Stimulated activated CD4-positive, alpha-beta T cell treated with anti-CD3 and anti-CD28 coated beads, Interleukin-1b, Interleukin-23, amount 100 ng/mL, for 1 hour (primary cell): ENCODE measurements at regions not wholly inside any gene's neighbourhood (a gene's known extent, or its start where the extent isn't known, plus 50 kb on each side); places are given as distances from the start of the nearest gene placed in this dataset.
"Not testable (repeated sequence)": the region's sequence is repeated elsewhere in the genome, so short reads cannot be mapped to it uniquely, and the experiment has no call there.

Experiments used
- DNase-seq, 2 donors: peaks; one replicate each; pipeline ENCODE4 v3.0.0-alpha.2; 2020; ENCODE audit warnings: low read depth in 2 of 2

DNA sequence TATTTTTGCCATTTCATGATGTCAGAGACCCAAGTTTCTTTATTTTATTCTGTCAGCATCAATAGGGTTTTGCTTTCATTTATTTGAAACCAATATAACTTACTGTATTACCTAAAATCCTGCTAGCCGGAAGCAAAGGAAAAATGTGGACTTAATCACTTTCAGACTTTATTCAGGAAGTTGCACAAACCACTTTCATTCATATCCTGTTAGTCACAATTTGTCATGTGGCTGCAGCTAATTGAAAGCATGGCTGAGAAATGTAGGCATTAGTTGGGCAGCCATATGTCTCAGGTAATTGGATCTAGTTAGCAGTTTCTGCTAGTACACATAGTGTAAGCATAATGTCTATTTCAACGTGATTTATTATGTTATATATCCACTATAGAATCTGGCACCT, 462.3 kb upstream of the SGO1 start:
- DNase-seq, result no peak

DNA sequence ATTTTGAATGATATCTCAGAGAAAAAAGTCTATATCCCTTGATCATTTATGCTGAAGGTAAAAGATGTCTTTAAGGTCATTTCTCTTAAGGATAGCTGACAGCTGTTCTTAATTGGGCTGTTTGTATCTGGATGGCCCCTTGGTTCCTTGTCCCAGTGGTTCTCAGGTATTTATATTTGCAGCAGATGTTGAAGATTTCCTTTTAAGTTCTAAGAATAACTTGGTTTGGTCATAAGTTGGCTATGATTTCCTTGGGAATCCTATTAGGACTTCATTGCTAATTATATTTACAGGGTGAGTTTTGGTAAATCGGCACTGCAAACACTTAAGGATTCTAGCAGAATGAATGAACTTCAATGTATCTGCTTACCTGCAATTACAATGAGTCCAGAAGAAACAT, 460.4 kb upstream of the SGO1 start:
- no peak for DNase-seq

DNA sequence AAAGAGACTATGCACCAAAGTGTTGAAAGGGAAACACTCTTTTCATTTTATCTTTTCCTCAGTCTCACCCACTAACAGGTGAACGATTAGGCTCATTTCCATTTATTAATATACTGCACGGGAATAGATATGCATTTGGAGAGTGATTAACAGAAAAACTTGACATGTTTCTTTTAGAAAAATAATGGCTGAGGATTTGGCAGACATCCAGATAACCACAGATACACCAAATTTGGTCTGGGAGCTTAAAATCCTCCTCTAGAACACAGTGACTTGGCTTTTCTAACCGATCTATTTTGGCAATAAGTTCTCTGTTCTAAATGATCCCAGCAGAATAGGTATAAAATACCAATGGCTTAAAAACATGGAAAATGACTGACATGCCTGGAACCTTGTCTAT, 459.3 kb upstream of the SGO1 start:
- DNase-seq, result no peak

DNA sequence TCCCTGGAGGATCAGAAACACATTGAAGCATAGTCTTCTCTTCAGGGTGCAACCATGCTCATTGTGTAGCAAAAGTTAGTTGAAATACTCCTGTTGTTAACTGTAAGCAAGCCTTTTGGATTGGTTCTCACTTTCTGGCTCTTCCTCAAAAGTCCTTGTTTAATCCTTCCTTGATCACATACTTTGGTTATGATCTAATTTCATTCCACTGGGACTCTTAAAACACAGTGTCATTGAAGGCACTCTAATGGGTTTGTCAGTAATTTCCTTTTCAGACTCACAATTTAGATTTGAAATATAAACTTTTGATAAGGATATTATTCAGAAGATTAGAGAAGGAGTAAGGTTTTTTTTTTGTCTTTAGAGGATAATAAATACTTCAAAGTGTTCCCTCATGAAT, 451.7 kb upstream of the SGO1 start:
- DNase-seq, result no peak

DNA sequence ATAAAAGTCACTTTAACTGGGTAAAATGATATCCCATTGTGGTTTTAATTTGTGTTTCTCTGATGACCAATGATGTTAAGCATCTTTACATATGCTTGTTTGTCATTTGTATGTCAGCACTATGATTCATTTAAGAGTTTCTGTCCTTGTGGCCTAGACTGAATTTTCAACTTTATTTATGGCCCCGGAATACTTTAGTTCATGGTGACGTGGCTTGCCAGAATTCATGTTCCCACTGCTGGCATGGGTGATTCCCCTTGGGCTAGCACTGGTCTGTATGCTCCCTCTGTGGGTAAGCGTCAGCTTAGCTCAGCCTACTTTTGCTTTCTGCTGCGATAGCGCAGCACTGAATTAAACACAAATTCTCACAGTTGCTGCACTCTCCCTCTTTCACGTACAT, 436.3 kb upstream of the SGO1 start:
- DNase-seq, result no peak

DNA sequence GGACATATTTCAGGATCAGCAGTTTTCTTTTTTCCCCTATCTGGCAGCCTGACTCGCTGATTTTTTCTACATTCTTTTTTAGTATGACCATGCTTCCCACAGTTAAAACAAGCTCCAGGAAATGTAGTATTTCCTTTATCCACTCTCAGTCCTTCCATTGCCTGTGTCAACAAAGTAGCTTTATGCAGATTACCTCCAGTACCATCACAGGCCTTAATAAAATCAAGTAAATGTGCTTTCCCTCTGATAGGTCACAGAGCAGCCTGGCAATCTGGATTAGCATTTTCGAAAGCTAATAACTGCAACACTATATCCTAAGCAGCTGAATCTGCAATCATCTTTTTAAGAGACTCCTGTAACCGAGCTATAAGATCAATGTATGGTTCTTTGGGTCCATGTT, 432.6 kb upstream of the SGO1 start:
- not testable (repeated sequence) for DNase-seq

DNA sequence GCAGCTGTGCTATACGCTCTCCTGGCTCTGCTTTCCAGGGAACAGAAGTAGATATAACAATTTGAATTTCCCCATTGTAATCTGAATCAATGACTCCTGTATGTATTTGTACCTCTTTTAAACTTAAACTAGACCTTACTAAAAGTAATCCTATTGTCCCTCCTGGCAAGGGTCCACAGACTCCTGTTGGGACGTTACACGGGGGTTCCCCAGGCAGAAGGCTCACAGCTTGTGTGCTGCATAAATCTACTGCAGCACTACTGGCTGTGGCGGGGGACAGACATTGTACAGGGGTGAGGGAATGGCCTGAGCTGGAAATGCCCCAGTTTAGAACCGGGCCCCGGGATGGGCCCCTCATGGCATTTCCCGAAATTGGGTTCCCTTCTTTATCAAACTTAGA, 432.2 kb upstream of the SGO1 start:
- DNase-seq, result not testable (repeated sequence)

DNA sequence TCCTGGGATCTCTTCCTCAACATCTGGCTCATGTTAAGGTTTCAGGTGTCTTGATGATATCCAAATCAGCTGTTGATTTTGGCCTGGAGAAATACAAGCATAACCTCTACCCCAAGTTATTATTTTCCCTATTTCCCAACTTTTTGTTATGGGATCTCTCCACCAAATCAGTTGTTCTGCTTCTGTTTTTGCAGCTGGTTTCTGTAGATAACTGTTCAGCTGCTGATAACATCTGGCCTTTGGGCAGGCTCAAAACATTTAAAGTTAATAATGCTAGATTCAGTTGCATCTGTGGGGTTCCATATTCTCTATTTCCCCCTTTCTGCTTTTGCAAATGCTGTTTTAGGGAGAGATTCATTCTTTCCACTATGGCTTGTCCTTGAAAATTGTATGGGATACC, 430.0 kb upstream of the SGO1 start:
- not testable (repeated sequence) for DNase-seq

DNA sequence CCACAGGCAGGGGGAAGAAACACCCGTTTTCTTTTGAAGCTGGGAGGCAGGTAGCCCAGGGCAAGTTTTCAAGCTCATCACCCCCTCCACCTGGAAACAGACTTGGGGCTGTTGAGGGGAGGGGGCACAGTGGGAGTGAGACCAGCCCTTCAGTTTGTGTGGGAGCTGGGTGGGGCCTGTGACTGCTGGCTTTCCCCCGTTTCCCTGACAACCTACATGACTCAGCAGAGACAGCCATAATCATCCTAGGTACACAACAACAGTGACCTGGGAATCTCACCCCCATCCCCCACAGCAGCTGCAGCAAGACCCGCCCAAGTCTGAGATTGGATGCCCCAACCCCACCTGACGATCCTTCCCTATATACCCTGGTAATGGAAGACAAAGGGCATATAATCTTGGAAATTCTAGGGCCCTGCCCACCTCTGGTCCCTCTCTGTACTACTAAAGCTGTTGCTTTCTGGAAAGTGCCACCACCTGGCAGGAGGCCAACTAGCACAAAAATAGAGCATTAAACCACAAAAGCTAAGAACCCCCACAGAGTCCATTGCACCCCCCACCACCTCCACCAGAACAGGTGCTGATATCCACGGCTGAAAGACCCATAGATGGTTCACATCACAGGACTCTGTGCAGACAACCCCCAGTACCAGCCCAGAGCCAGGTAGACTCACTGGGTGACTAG, 422.2 kb upstream of the SGO1 start:
- no peak for DNase-seq

DNA sequence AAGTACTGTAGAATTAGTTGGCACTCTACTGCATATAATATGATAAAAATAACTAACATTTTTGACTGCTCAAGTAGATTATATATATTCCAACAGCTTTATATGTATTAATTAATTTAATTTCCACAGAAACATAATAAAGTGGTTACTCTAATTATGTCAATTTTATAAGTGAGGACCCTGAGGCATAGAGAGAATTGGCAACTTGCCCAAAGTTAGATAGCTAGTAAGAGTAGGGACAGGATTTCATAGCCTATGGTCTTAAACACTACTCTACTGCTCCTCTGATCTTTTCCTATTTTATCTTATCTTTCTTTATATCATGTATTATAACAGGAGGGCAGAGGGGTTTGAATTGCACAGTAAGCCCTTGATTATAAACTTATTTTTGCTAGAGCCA, 418.7 kb upstream of the SGO1 start:
- DNase-seq, result no peak

DNA sequence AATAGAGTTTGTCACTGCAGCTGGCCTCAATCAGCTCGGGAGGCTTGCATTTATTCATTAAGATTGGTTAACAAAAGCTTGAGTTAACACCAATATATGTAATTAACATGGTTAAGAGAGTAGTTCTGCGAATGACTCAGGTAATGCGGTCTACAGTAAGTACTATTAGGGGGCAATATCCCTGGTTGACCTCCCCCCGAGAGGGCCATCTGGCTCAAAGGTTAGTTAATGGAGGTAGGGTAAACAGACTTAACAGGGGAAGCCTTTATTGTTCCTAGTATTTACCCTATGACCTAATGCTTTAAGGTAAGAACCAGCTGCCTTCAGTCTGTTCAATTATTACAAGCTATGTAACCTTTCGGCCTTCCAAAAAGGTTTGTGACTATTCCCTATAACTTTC, 403.3 kb upstream of the SGO1 start:
- DNase-seq, result no peak

DNA sequence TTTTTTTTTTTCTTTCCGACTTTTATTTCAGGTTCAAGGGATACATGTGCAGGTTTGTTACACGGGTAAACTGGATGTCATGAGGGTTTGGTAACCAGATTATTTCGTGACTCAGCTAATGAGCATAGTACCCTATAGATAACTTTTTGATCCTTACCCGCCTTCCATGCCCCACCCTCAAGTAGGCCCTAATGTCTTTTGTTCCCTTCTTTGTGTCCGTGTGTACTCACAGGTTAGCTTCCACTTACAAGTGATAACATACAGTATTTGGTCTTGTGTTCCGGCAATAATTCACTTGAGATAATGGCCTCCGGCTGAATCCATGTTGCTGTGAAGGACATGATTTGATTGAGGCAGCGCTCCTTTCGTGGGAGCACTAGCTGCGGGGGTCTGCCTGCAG, 402.8 kb upstream of the SGO1 start:
- no peak for DNase-seq

DNA sequence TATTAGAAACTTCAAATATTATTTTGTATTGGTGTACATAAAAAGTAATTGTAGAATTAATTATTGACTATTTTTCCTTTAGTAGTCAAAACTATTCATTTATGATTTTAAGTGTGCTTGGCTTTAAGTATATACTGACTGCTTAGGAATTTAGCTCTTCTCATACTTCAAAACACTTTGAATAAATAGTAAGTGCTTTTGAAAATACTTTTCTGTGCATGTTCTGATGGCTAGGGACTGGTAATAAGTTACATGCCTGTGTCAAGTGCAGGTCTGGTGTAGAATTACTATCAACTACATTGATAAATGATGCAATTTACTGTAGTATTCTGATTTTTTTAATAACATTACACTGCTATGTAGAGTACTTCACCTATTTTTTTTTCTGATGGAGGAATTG, 397.6 kb upstream of the SGO1 start:
- no peak for DNase-seq

DNA sequence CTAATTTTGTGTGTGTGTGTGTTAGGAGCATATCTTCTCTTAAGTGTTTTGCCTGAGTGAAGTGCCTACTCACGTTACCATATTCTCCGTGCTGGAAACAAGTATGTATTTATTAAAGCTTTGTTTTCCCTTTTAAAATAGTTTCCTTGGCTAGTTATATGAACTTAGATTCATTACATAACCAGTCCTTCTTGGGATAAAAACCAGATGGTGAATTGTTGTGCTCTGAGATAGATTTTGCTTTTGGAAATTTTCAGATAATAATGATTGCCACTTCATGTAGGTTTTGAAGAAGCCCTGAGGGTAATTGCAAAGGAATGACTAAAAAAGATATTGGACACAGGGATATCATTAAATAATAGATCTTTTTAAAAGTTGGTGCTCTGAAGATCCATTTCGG, 390.2 kb upstream of the SGO1 start:
- DNase-seq, result no peak

DNA sequence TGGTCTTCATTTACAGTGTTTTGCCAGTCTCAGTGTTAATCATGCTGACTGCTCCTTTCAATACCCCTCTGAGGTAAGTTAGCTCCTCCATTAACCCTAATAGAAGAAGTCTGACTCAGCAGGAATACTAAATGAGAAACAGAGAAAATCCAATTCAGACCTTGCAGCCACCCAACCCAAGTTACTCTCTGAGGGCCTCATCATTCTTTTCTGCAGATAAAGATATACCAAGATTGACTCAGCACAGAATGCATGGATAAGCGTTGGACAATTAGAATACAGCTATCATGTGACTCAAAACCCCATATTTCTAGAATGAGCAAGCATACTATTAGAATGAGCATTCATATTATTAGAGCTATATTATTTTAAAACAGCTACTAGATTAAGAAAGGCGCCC, 389.1 kb upstream of the SGO1 start:
- DNase-seq, result no peak

DNA sequence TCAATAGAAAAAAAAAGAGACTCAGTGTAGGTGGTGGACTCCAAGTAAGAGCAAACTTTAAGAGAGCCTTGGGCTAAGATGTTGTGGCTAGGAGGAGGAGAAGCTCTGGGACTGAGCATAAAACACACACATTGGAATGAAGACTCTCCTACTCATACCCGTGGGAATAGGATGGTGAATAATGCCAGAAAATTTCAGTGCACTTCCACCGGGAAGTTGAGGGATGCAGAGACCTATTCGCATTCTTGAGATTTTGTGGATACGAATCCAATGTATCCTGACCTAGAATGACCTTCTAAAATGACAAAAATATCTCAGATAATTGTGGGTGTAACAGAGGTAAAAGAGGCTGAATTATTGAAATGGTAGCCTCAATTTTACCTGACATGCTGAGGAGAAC, 388.7 kb upstream of the SGO1 start:
- DNase-seq, result no peak

DNA sequence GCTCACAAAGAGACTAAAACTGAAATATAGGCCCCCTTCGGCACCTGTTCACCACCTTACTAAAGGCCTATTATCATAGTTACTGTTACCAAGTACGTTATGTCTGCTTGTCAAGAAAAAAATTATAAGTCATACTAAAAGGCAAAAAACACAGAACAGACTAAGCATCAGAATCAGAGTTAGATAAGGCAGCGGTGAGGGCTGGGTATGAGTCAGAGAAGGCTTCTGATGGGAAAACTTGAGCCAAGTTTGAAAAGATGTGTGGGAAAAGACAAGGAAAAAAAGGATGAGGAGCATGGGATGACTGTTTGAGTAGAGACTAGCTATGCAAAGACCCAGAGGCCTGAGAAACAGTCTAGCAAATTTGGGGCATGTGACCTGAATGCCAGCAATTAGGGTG, 387.2 kb upstream of the SGO1 start:
- no peak for DNase-seq

DNA sequence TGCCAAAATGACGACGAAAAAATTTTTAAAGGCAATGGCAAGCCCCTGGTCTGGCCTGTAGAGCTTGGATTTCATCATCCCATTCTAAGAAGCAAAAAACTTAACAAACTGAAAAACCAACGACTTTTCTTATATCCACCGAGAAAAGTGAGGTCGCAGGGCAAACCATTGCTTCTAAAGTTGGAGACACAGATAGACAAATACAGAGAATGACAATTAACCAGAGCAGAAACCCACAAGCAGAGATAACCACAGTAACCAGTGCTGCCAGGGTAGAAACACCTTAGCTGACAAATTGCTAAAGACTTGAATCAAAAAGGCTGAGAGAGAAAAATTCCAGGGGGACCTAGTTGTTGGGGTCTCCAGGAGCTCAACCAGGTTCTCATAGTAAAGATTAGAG, 386.5 kb upstream of the SGO1 start:
- DNase-seq, result no peak

DNA sequence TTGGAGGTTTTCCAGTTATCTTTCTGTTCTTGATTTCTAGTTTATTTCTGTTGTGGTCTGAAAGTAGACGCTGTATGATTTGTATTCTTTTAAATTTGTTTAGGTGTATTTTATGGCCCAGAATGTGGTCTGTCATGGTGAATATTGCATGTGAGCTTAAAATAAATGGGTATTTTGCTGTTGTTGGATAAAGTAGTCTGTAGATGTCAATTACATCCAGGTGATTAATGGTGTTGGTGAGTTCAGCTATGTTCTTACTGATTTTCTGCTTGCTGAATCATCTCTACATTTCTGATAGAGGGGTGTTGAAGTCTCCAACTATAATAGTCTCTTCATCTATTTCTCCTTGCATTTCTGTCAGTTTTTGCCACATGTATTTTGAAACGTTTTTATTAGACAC, 383.3 kb upstream of the SGO1 start:
- no peak for DNase-seq

DNA sequence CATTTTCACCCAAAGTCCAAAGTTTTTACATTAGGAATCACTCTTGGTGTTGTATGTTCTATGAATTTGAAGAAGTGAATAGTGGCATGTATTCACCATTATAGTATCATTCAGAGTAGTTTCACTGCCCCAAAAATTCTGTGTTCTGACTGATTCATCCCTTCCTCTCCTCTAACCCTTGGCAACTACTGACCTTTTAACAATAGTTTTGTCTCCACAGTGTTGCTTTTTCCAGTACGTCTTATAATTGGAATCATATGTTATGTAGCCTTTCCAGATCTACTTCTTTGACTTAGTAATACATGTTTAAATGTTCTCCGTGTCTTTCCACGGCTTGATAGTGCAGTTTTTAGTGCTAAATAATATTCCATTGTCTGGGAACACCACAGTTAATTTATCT, 379.0 kb upstream of the SGO1 start:
- DNase-seq, result no peak

DNA sequence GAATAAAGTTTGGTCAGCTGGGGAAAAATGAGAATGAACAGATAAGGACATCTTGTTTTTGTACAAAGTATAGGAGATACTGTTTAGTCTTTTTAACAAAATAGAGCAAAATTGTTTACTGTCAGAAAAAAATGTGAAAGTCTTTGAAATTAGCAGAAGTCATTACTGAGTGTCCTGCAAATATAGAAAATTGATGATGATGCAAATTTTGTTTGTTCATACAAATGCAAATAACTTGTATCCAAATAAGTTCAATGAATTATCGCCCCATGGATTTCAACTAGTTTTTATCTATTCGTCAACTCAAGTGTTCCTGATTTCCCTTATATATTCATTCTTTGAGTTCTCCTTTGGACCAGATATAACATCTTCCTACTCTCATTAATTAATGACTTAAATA, 378.0 kb upstream of the SGO1 start:
- no peak for DNase-seq

DNA sequence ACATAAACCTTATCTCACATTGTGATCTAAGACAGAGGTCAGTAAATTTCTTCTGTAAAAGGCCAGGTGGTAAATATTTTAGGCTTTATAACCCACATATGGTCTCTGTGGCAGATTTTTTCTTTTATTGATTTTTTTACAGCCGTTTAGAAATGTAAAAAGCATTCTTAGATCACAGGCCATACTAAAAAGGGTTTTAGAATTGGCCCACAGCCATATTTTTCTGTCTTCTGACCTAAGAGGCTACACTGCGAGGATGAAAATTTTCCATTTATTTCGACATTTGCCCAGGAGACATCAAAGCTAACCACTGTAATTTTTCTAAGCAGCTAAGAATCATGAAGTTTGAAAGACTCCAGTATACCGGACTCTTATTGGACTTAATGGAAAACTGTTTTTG, 377.2 kb upstream of the SGO1 start:
- no peak for DNase-seq

DNA sequence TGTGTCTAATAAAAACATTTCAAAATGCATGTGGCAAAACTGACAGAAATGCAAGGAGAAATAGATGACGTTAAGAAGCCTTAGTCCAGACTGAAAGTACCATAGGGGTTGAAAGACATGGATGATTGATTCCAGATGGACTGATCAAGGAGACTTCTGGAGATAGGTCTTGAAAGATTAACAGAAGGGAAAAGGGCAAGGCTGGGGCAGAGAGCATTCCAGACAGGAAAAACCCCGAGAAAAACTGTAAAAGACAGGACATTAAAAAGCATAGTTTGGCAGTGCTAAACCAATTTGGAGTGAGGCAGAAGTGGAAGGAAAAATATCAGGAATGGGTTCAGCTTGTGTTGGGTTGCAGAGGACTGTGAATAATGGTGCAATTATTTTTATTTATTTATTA, 375.2 kb upstream of the SGO1 start:
- DNase-seq, result no peak

DNA sequence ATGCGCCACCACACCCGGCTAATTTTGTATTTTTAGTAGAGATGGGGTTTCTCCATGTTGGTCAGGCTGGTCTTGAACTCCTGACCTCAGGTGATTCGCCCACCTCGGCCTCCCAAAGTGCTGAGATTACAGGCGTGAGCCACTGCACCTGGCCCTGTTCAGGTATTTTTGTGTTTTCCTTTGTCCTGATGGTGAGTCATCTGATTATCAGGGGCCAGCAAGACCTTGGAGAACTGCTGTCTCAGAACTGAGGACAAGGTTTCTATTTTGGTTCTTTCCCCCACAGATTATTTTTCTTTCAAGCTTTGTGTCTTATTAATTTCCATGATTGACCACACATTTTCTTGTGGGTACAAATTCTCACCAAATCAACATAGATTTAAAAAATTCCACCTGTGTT, 374.4 kb upstream of the SGO1 start:
- not testable (repeated sequence) for DNase-seq

DNA sequence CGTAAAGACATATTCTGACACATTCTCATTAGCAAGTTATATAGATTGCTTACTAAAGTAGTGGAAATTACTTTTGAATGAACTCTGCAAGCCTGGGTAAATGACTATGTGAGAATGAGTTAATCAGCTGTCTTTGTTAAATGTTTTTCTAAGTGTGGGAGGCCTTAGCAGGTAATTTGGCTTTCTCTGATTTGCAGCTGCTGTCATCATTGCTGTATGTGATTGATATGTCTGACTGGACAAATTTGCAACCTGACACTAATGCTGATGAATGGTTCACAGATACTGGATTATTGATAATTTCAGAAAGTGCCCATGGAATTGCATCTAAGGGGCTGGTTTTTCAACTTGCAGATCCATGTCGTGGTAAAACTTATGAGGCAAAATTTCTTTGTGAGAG, 372.2 kb upstream of the SGO1 start:
- DNase-seq, result no peak
